HEK293 (cell line): ENCODE measurements at regions not wholly inside any gene's neighbourhood (a gene's known extent, or its start where the extent isn't known, plus 50 kb on each side); places are given as distances from the start of the nearest gene placed in this dataset.

Source experiments
- CTCF ChIA-PET: fragments of 350-600 bp; formaldehyde crosslinking; extraction: SDS; loops from one replicate; lab custom pipeline; 2021; ENCODE audit warnings: antibody characterized with exemption; lab: Yijun Ruan, JAX
- POLR2A ChIA-PET: fragments of 300-600 bp; formaldehyde crosslinking; extraction: SDS; loops from one replicate; lab custom pipeline; 2020; ENCODE audit warnings: antibody characterized with exemption, inconsistent platforms; lab: Yijun Ruan, JAX
- H3K27ac ChIP-seq: fragments of 200-500 bp; sonication (Bioruptor generic); 2 replicates; pipeline ENCODE4 v1.5.1; 2014; ENCODE audit warnings: low read depth, low read length, control low read depth, inconsistent platforms; ENCODE audit errors: extremely low read depth
- H3K36me3 ChIP-seq, 2 experiments: fragments of 200-500 bp in 1 of 2; sonication (Bioruptor generic) in 1 of 2; 1 replicate in 1 of 2; 2 replicates in 1 of 2; pipeline ENCODE4 v1.5.1; 2014 to 2017; ENCODE audit warnings: inconsistent platforms in 2 of 2, low read length in 2 of 2; ENCODE audit not compliant: control insufficient read depth in 2 of 2, insufficient read depth in 1 of 2
- H3K4me1 ChIP-seq: fragments of 200-500 bp; sonication (Bioruptor generic); 2 replicates; pipeline ENCODE4 v1.5.1; 2014; ENCODE audit warnings: mild to moderate bottlenecking, low read length, inconsistent platforms; ENCODE audit not compliant: control insufficient read depth, insufficient read depth
- H3K4me3 ChIP-seq: 2 replicates; pipeline ENCODE4 v1.5.1; 2011; ENCODE audit warnings: low read depth, mild to moderate bottlenecking, control low read depth, low read length, moderate library complexity
- H3K9me3 ChIP-seq: fragments of 200-500 bp; sonication (Bioruptor generic); 2 replicates; pipeline ENCODE4 v1.5.1; 2014; ENCODE audit warnings: low read depth, low read length, inconsistent platforms; ENCODE audit not compliant: control insufficient read depth, insufficient read depth
- GFI1B ChIP-seq: fragments of 450-650 bp; formaldehyde crosslinking; IDR thresholded peaks from 2 replicates; pipeline ENCODE4 v1.5.1; 2016; ENCODE audit warnings: missing biosample characterization, missing genetic modification characterization
- KLF1 ChIP-seq: fragments of 450-650 bp; formaldehyde crosslinking; IDR thresholded peaks from 2 replicates; pipeline ENCODE4 v1.5.1; 2016; ENCODE audit warnings: missing biosample characterization, missing genetic modification characterization
- SP2 ChIP-seq: fragments of 450-650 bp; formaldehyde crosslinking; IDR thresholded peaks from 2 replicates; pipeline ENCODE4 v1.5.1; 2016; ENCODE audit warnings: missing biosample characterization, missing genetic modification characterization
- ZNF112 ChIP-seq: fragments of 450-650 bp; formaldehyde crosslinking; IDR thresholded peaks from 2 replicates; pipeline ENCODE4 v1.5.0; 2017; ENCODE audit warnings: missing biosample characterization, missing genetic modification characterization
- ZNF138 ChIP-seq: fragments of 450-650 bp; formaldehyde crosslinking; IDR thresholded peaks from 2 replicates; pipeline ENCODE4 v1.5.1; 2016; ENCODE audit warnings: missing biosample characterization, missing genetic modification characterization, borderline replicate concordance
- ZNF175 ChIP-seq: fragments of 450-650 bp; formaldehyde crosslinking; IDR thresholded peaks from 2 replicates; pipeline ENCODE4 v1.5.1; 2016; ENCODE audit warnings: missing biosample characterization, missing genetic modification characterization
- ZNF274 ChIP-seq, 2 experiments: fragments of 200-500 bp in 1 of 2; fragments of 450-650 bp in 1 of 2; sonication (Bioruptor generic) in 1 of 2; formaldehyde crosslinking in 1 of 2; IDR thresholded peaks; 2 replicates each; pipeline versions ENCODE4 v1.5.1 to v1.6.1; 2014 to 2016; ENCODE audit warnings: borderline replicate concordance in 1 of 2, inconsistent platforms in 1 of 2, low read length in 1 of 2, missing biosample characterization in 1 of 2, missing genetic modification characterization in 1 of 2
- ZNF391 ChIP-seq: fragments of 450-650 bp; formaldehyde crosslinking; IDR thresholded peaks from 2 replicates; pipeline ENCODE4 v1.5.1; 2016; ENCODE audit warnings: low read depth, missing biosample characterization, missing genetic modification characterization, borderline replicate concordance
- ZNF585B ChIP-seq: fragments of 450-650 bp; formaldehyde crosslinking; IDR thresholded peaks from 2 replicates; pipeline ENCODE4 v1.5.1; 2016; ENCODE audit warnings: missing biosample characterization, missing genetic modification characterization
- ZNF596 ChIP-seq: fragments of 450-650 bp; IDR thresholded peaks from 2 replicates; pipeline ENCODE4 v1.5.0; 2018; ENCODE audit warnings: missing biosample characterization, mild to moderate bottlenecking, missing genetic modification characterization, moderate library complexity
- ZNF660 ChIP-seq: fragments of 450-650 bp; IDR thresholded peaks from 2 replicates; pipeline ENCODE4 v1.5.1; 2018; ENCODE audit warnings: missing biosample characterization, mild to moderate bottlenecking, missing genetic modification characterization
- TF ChIP-seq, protein P1 (sequence below): fragments of 450-650 bp; formaldehyde crosslinking; IDR thresholded peaks from 2 replicates; pipeline ENCODE4 v1.5.1; 2016; ENCODE audit warnings: missing biosample characterization, missing genetic modification characterization
- TF ChIP-seq, protein P2 (sequence below): fragments of 450-650 bp; formaldehyde crosslinking; IDR thresholded peaks from 2 replicates; pipeline ENCODE4 v1.5.1; 2016; ENCODE audit warnings: missing biosample characterization, missing genetic modification characterization
- TF ChIP-seq, protein P3 (sequence below): fragments of 450-650 bp; formaldehyde crosslinking; IDR thresholded peaks from 2 replicates; pipeline ENCODE4 v1.5.1; 2016; ENCODE audit warnings: missing biosample characterization, missing genetic modification characterization, borderline replicate concordance
- TF ChIP-seq, protein P4 (sequence below): sonication (generic); formaldehyde crosslinking; IDR thresholded peaks from 2 replicates; pipeline ENCODE4 v1.8.1; 2022; ENCODE audit warnings: mild to moderate bottlenecking, moderate library complexity, missing genetic modification reagents

DNA sequence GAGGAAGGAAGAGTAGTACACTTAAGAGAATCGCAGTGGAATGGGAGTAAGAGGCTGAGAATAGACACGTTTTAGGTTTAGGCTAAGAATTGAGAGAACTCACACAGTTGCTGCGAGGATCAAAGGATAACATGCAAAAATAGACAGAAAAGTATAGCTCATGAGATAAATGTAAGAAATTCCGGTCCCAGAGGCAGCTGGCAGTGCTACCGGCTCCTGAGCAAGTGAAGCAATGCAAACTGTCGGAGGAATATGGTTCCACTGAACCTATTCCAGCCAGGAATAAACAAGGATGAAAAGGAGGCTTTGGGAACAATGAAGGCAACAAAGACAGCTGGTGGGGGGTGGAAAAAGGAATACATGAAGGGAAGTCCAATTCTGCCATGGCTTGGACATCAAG, 191.8 kb downstream of the QDPR start:
- Histone ChIP-seq H3K4me1 (no peaks in the 10 kb centered on the region), H3K36me3 (no peaks in the 10 kb centered on the region), H3K27ac (no peak overlapping the region), H3K4me3 (no peak overlapping the region), H3K9me3 (no peaks in the 10 kb centered on the region)
- POLR2A ChIA-PET, result no interaction called here
- CTCF ChIA-PET, result no interaction called here
- TF ChIP-seq, protein P1, sequence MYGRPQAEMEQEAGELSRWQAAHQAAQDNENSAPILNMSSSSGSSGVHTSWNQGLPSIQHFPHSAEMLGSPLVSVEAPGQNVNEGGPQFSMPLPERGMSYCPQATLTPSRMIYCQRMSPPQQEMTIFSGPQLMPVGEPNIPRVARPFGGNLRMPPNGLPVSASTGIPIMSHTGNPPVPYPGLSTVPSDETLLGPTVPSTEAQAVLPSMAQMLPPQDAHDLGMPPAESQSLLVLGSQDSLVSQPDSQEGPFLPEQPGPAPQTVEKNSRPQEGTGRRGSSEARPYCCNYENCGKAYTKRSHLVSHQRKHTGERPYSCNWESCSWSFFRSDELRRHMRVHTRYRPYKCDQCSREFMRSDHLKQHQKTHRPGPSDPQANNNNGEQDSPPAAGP, result no peak
- TF ChIP-seq ZNF391 (tag by site-specific recombination), result no peak
- no peak for TF ChIP-seq SP2 (tag by site-specific recombination)
- no peak for TF ChIP-seq ZNF274 (IDR thresholded peaks at IDR 0.05; ENCODE audit: low read length)
- no peak for TF ChIP-seq ZNF274 (tag by site-specific recombination; IDR thresholded peaks at IDR 0.05; ENCODE audit: borderline replicate concordance)
- TF ChIP-seq ZNF660, result no peak
- TF ChIP-seq ZNF596, result no peak
- no peak for TF ChIP-seq ZNF112 (tag by site-specific recombination)

DNA sequence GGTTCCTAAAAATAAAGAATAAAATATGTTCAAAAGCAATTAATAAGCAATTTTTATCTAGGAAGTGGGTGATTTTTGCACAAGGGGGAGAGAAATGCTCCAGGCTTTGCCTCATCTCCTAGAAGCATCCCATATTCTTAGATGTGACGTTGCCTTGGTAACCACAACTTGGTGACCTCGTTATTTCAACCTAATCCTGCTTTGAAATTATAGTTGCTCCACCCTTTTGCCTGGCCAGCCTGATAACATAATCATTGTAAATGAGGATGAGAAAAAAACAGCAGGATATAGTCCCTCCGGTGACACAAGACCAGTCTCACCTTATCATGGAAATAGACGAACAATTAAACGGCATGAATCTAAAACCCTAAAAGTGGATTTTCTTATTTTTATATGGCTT, 194.4 kb downstream of the QDPR start:
- ChIA-PET POLR2A (no interaction called here), CTCF (no interaction called here)
- TF ChIP-seq GFI1B (tag by site-specific recombination), result no peak
- no peak for TF ChIP-seq ZNF596
- TF ChIP-seq, protein P2, sequence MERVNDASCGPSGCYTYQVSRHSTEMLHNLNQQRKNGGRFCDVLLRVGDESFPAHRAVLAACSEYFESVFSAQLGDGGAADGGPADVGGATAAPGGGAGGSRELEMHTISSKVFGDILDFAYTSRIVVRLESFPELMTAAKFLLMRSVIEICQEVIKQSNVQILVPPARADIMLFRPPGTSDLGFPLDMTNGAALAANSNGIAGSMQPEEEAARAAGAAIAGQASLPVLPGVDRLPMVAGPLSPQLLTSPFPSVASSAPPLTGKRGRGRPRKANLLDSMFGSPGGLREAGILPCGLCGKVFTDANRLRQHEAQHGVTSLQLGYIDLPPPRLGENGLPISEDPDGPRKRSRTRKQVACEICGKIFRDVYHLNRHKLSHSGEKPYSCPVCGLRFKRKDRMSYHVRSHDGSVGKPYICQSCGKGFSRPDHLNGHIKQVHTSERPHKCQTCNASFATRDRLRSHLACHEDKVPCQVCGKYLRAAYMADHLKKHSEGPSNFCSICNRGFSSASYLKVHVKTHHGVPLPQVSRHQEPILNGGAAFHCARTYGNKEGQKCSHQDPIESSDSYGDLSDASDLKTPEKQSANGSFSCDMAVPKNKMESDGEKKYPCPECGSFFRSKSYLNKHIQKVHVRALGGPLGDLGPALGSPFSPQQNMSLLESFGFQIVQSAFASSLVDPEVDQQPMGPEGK (tag by site-specific recombination), result no peak
- TF ChIP-seq ZNF175, result no peak

DNA sequence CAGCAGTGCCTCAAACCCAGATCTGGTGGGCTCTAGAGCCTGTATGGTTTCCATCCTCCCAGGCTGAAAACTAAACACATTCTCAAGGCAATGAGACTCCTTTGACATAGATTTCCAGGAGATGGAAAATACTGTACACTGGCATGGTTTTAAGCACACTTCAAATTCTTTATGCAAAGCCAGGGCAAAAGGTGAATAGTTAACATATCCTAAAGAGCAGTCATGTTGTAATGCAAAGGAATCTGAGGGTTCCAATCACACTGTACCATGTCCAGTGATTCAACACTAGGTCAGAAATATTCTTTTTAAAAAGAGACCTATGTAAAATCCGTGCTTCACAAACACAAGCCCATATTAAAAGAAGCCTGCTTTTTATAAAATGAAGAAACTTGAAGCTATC, 195.3 kb downstream of the QDPR start:
- Histone ChIP-seq H3K4me3 (no peak overlapping the region), H3K9me3 (no peaks in the 10 kb centered on the region), H3K27ac (no peak overlapping the region), H3K4me1 (no peaks in the 10 kb centered on the region), H3K36me3 (no peaks in the 10 kb centered on the region)
- POLR2A ChIA-PET, result no interaction called here
- CTCF ChIA-PET, result no interaction called here
- TF ChIP-seq, protein P3, sequence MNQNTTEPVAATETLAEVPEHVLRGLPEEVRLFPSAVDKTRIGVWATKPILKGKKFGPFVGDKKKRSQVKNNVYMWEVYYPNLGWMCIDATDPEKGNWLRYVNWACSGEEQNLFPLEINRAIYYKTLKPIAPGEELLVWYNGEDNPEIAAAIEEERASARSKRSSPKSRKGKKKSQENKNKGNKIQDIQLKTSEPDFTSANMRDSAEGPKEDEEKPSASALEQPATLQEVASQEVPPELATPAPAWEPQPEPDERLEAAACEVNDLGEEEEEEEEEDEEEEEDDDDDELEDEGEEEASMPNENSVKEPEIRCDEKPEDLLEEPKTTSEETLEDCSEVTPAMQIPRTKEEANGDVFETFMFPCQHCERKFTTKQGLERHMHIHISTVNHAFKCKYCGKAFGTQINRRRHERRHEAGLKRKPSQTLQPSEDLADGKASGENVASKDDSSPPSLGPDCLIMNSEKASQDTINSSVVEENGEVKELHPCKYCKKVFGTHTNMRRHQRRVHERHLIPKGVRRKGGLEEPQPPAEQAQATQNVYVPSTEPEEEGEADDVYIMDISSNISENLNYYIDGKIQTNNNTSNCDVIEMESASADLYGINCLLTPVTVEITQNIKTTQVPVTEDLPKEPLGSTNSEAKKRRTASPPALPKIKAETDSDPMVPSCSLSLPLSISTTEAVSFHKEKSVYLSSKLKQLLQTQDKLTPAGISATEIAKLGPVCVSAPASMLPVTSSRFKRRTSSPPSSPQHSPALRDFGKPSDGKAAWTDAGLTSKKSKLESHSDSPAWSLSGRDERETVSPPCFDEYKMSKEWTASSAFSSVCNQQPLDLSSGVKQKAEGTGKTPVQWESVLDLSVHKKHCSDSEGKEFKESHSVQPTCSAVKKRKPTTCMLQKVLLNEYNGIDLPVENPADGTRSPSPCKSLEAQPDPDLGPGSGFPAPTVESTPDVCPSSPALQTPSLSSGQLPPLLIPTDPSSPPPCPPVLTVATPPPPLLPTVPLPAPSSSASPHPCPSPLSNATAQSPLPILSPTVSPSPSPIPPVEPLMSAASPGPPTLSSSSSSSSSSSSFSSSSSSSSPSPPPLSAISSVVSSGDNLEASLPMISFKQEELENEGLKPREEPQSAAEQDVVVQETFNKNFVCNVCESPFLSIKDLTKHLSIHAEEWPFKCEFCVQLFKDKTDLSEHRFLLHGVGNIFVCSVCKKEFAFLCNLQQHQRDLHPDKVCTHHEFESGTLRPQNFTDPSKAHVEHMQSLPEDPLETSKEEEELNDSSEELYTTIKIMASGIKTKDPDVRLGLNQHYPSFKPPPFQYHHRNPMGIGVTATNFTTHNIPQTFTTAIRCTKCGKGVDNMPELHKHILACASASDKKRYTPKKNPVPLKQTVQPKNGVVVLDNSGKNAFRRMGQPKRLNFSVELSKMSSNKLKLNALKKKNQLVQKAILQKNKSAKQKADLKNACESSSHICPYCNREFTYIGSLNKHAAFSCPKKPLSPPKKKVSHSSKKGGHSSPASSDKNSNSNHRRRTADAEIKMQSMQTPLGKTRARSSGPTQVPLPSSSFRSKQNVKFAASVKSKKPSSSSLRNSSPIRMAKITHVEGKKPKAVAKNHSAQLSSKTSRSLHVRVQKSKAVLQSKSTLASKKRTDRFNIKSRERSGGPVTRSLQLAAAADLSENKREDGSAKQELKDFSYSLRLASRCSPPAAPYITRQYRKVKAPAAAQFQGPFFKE, result no peak
- no peak for TF ChIP-seq ZNF138 (tag by site-specific recombination)
- TF ChIP-seq, protein P4, sequence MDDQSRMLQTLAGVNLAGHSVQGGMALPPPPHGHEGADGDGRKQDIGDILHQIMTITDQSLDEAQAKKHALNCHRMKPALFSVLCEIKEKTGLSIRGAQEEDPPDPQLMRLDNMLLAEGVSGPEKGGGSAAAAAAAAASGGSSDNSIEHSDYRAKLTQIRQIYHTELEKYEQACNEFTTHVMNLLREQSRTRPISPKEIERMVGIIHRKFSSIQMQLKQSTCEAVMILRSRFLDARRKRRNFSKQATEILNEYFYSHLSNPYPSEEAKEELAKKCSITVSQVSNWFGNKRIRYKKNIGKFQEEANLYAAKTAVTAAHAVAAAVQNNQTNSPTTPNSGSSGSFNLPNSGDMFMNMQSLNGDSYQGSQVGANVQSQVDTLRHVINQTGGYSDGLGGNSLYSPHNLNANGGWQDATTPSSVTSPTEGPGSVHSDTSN (CRISPR knock-in tag), result no peak
- no peak for TF ChIP-seq KLF1
- TF ChIP-seq ZNF585B, result no peak

More for the DNA sequence above, 194.4 kb downstream of the QDPR start:
- Histone ChIP-seq H3K27ac (no peak overlapping the region), H3K36me3 (no peaks in the 10 kb centered on the region), H3K4me3 (no peak overlapping the region), H3K9me3 (no peaks in the 10 kb centered on the region), H3K4me1 (no peaks in the 10 kb centered on the region)
